ENCODE measurements at regions not wholly inside any gene's neighbourhood (a gene's known extent, or its start where the extent isn't known, plus 50 kb on each side); places are given as distances from the start of the nearest gene placed in this dataset.
"Not testable (repeated sequence)": the region's sequence is repeated elsewhere in the genome, so short reads cannot be mapped to it uniquely, and the experiment has no call there.

DNA sequence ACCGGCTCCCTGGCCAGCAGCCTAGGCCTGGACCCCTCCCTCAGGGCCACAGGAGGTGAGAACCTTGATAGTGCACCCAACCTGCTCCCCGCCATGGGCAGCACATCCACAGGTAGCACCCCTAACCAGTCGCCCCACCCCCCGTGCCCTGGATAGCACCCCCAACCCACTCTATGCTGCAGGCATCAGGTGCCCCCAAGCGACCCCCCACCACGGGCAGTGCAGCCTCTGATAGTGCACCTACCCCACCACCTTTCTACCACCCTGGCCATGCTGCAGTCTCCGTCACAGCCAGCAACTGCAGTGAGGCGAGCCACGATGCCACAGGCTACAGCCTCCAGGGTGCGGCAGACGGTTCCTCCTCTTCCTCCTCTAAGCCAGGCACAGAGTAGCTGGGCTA, 55.6 kb downstream of the SOWAHC start:
- TF ChIP-seq, protein P1, sequence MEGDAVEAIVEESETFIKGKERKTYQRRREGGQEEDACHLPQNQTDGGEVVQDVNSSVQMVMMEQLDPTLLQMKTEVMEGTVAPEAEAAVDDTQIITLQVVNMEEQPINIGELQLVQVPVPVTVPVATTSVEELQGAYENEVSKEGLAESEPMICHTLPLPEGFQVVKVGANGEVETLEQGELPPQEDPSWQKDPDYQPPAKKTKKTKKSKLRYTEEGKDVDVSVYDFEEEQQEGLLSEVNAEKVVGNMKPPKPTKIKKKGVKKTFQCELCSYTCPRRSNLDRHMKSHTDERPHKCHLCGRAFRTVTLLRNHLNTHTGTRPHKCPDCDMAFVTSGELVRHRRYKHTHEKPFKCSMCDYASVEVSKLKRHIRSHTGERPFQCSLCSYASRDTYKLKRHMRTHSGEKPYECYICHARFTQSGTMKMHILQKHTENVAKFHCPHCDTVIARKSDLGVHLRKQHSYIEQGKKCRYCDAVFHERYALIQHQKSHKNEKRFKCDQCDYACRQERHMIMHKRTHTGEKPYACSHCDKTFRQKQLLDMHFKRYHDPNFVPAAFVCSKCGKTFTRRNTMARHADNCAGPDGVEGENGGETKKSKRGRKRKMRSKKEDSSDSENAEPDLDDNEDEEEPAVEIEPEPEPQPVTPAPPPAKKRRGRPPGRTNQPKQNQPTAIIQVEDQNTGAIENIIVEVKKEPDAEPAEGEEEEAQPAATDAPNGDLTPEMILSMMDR (conservative IDR thresholded peaks at IDR 0.05; ENCODE audit: low read depth, low read length) = no peak
- H3K4me3 ChIP-seq (ENCODE audit: low read length) = no peak overlapping the region
- no peak for DNase-seq (ENCODE audit: low read depth)

DNA sequence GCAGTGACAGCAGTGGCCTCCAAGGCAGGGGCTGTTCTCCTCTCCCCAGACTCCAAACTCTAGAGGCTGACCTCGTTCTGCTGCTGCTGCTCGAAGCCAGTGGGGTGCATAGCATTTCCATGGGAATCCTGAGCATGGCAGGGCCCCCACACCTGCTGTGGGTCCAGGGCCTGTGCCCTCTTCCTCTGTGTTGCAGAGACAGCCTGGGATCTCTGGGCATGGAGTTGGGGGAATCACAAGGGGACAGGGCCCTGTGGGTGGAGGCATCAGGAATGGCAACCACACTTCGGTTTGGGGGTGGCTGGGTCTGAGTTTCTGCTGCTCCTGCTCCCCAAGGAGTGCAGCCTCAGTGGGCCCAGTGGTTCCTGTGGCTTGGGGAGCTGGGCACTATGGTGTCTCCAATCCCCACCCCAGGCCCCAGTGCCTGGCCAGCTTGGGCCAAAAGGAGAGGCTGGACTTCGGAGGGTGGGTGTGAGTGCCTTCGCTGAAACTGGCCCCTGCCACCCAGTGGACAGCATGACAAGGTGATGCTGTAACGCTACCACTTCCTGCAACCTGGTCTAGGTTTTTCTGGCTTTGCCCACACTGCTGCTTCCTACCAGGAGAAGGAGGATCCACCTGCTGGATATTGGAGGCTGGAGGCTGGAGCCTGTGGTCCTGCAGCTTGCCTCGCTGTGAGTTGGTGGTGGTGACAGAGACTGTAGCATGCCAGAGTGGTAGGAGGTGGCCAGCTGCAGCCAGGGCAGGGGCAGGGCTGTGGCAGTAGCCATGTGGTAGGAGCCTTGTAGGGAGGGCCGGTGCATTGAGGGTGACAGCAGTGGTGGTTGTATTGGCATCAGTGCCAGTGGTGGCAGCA, 56.6 kb downstream of the SOWAHC start:
- TF ChIP-seq, protein P1 (conservative IDR thresholded peaks at IDR 0.05; ENCODE audit: low read depth, low read length) = no peak
- DNase-seq (ENCODE audit: low read depth) = no peak
- no peak overlapping the region for H3K4me3 ChIP-seq (ENCODE audit: low read length)

DNA sequence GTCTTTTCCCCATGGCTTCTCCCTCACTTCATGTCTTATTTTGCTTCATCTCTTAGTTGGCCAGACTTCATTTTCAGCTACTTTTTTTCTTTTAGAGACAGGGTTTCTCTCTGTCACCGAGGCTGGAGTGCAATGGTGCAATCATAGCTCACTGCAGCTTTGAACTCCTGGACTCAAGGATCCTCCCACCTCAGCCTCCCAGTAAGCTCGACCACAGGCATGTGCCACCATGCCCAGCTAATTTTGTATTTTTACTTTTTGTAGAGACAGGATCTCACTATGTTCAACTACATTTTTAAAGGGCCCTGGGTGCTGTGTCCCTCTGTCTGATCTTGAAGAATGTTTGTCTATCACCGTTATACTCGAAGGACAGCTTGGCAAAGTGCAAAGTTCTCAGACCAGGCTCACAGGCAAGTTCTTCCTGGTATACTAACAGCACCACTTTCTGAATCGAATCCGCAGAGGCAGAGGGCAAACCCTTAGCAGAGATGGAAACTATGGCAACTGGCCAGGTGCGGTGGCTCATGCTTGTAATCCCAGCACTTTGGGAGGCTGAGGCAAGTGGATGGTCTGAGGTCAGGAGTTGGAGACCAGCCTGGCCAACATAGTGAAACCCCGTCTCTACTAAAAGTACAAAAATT, 60.9 kb downstream of the SOWAHC start:
- H3K4me3 ChIP-seq (ENCODE audit: low read length) = no peak overlapping the region
- TF ChIP-seq, protein P1 (conservative IDR thresholded peaks at IDR 0.05; ENCODE audit: low read depth, low read length) = no peak
- no peak for DNase-seq (ENCODE audit: low read depth)

DNA sequence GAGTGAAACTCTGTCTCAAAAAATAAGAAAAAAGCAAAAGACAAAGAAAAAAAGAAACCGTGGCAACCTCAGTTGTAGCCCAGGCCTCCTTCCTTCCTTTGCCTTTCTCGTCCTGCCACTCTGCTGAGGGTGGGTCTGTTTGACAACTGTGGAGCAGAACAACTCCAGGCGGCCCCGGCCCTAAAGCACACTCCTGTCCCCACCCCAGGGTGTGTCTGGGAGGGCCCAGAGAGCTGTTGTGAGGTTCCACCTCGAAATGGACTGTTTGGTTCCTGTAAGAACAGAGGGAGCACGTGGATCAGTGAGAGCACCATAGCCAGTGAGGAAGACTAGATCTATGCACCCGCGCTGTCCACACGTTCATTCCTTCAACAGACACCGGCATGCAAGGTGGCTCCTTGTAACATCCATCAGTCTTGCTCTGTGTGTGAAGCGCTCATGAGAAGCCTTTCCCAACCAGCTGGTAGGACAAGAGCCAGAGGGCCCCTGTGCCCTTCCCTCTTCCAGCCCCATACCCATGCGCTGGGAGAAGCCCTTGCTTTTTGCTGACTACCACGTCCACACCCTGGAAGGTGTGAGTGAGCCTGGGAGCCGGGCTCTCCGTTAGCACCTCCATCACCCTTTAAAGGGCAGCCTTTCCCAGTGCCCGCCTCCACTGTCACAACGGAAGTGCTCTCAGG, 61.6 kb downstream of the SOWAHC start:
- H3K4me3 ChIP-seq (ENCODE audit: low read length) = no peak overlapping the region
- no peak for DNase-seq (ENCODE audit: low read depth)
- TF ChIP-seq, protein P1 (conservative IDR thresholded peaks at IDR 0.05; ENCODE audit: low read depth, low read length) = no peak

DNA sequence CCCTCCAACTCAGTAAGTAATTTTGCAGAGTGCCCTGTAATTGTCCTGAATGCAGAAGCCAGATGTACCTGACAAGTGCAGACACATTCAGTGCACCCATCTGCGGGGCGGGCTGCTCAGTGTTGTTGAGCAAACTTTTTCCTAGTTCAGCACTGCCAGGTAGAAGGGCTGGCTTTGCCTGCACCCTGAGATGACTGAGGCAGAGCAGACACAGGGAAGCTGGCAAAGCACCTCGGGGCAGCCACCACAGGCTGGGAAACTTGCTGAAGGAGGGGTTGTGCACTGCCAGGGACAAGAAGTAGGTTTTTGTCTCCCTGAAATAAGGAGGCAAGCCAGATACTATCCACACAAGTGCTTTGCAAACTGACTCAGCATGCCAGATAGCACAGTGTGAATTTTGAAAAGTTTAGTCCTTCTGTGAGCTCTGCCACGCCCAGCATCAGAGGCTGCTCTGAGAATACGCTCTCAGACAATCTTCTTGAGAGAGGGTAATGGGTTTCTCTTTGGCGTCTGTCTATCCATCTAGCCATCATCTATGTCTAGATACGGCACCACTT, 62.3 kb downstream of the SOWAHC start:
- TF ChIP-seq, protein P1 (conservative IDR thresholded peaks at IDR 0.05; ENCODE audit: low read depth, low read length) = no peak
- no peak overlapping the region for H3K4me3 ChIP-seq (ENCODE audit: low read length)
- no peak for DNase-seq (ENCODE audit: low read depth)

DNA sequence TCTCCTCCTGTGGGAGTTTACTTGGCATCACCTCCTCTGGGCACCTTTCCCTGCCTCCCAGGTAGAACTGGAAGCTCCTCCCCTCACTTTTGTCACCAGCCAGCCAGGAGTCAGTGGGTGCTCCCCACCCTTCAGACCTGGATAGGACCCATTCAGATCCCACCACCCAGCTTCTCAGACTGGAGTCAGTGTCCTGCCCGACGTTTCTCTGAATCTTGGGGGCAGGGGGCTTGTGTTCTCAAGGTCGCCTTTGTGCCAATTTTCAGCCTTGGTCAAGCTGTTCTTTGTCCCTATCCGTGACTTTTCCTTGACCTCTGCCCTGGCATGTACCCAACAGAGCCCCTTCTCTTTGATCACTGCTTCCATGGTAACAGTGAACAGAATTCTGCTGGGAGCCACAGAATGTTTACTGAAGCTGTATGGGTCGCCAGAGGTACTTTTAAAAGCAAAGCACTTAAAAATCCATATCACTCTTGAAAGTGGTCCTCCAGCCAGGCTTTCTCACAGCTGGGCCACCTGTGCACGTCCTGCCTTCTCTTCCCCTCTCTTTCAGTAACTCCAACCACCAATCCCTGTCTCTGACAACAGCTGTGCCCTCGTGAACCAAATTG, 63.1 kb downstream of the SOWAHC start:
- H3K4me3 ChIP-seq (ENCODE audit: low read length); DNase-seq (ENCODE audit: low read depth): not testable (repeated sequence)

Data from retinal pigment epithelial cell (primary cell).